NT2/D1 (cell line): ENCODE measurements at regions not wholly inside any gene's neighbourhood (a gene's known extent, or its start where the extent isn't known, plus 50 kb on each side); places are given as distances from the start of the nearest gene placed in this dataset.

Source experiments
- DNase-seq: peaks from one replicate; pipeline ENCODE4 v3.0.0-alpha.2; 2011; ENCODE audit warnings: low read depth, low spot score
- H3K27me3 ChIP-seq: 2 replicates; pipeline ENCODE4 v1.6.0; 2011; ENCODE audit warnings: mild to moderate bottlenecking; ENCODE audit not compliant: insufficient read length, insufficient read depth
- H3K36me3 ChIP-seq: 2 replicates; pipeline ENCODE4 v1.6.1; 2011; ENCODE audit warnings: mild to moderate bottlenecking, low read length, mixed read lengths; ENCODE audit not compliant: insufficient read depth, insufficient read length
- H3K4me1 ChIP-seq: 2 replicates; pipeline ENCODE4 v1.5.1; 2011; ENCODE audit not compliant: insufficient read depth, insufficient read length
- H3K4me3 ChIP-seq: 2 replicates; pipeline ENCODE4 v1.5.1; 2011; ENCODE audit warnings: low read depth; ENCODE audit not compliant: insufficient read length
- H3K9ac ChIP-seq: 2 replicates; pipeline ENCODE4 v1.6.0; 2011; ENCODE audit warnings: low read depth; ENCODE audit not compliant: insufficient read length
- H3K9me3 ChIP-seq: 2 replicates; pipeline ENCODE4 v1.5.1; 2011; ENCODE audit warnings: mild to moderate bottlenecking, low read length; ENCODE audit not compliant: insufficient read depth
- SUZ12 ChIP-seq: IDR thresholded peaks from 2 replicates; pipeline ENCODE4 v1.6.1; 2011; ENCODE audit not compliant: insufficient read length, insufficient read depth; ENCODE audit errors: extremely low read depth
- YY1 ChIP-seq: IDR thresholded peaks from 2 replicates; pipeline ENCODE4 v1.6.1; 2011; ENCODE audit not compliant: insufficient read length, insufficient read depth
- ZNF274 ChIP-seq: IDR thresholded peaks from 2 replicates; pipeline ENCODE4 v1.6.1; 2011; ENCODE audit warnings: mild to moderate bottlenecking, low read depth, low read length

DNA sequence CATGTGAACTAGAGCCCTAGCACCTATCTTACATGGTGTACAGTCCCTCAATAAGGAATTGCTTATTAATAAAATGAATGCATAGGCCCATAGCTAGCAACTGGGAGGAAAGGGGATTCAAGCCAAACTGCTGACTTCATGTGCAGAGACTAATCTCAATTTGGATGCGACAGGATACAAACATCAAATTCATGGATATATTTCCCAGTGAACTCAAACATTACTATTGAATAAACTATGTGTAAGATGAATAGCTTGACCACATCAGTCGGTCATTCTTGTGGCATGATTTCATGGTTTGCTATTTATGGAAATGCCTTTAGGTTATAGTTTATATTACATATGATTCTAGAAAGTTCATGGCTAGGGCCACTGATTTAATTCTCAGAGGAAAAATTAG, 268.6 kb upstream of the SLITRK3 start:
- TF ChIP-seq SUZ12 (no peak), ZNF274 (no peak), YY1 (no peak)
- Histone ChIP-seq H3K9me3 (no peaks in the 10 kb centered on the region), H3K9ac (no peak overlapping the region), H3K4me3 (no peak overlapping the region), H3K36me3 (no peaks in the 10 kb centered on the region), H3K27me3 (no peaks in the 10 kb centered on the region), H3K4me1 (no peaks in the 10 kb centered on the region)
- DNase-seq = no peak

DNA sequence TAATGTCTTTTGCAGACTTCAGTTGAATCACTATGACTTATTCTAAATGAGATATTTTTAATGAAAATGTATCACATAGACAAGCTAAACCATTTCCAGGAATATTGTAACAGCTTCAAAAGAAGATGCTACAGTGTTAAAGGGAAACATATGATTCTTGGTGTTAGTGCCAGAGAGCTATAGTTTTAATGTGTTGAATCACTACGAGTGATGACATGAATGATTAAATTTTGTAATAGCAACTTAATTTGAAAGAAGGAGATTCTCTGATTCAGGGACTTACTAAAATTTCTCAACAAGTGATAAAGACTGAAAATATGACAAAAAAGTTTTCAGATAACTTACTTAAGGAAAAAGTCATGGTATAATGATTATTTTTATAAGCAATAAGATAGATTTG, 267.3 kb upstream of the SLITRK3 start:
- Histone ChIP-seq H3K36me3 (no peaks in the 10 kb centered on the region), H3K9ac (no peak overlapping the region), H3K9me3 (no peaks in the 10 kb centered on the region), H3K4me1 (no peaks in the 10 kb centered on the region), H3K27me3 (no peaks in the 10 kb centered on the region), H3K4me3 (no peak overlapping the region)
- no peak for DNase-seq
- TF ChIP-seq SUZ12 = no peak
- no peak for TF ChIP-seq ZNF274
- TF ChIP-seq YY1 = no peak

DNA sequence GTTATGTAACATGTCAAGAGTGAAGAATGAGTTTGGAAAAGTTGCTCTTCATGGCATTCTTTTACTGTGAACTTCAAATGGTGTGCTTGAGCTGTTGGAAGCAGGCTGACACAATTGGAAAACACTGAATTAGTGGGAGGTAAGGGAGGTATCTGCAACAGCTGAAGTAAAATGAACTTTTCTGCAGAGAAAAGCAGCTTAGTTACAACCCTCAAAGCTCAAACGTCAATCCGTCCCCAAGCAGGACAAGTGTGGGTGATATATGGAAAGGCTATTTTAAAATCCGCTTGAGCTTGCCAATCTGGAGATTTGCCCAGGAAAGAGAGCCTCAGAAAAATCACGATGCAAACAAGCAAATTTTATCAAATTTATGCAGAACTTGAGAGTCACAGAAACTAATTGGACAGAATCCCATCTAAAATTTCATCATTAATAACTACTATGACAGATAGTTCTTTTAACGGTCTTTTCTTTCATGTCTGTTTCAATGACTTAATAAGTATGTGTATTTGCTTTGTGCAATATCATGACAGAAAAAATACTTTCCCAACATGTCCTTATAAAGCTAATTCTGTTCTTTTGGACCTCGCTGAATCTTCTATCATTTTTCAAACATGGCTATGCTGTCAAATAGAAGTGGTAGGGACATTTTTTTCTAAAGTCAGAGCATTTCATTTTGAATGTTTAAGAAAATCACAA, 266.6 kb upstream of the SLITRK3 start:
- H3K27me3 ChIP-seq = no peaks in the 10 kb centered on the region
- H3K4me3 ChIP-seq = no peak overlapping the region
- no peak overlapping the region for H3K9ac ChIP-seq
- no peak for DNase-seq
- no peaks in the 10 kb centered on the region for H3K4me1 ChIP-seq
- H3K9me3 ChIP-seq = no peaks in the 10 kb centered on the region
- no peaks in the 10 kb centered on the region for H3K36me3 ChIP-seq
- TF ChIP-seq ZNF274 = no peak
- TF ChIP-seq SUZ12 = no peak
- TF ChIP-seq YY1 = no peak

DNA sequence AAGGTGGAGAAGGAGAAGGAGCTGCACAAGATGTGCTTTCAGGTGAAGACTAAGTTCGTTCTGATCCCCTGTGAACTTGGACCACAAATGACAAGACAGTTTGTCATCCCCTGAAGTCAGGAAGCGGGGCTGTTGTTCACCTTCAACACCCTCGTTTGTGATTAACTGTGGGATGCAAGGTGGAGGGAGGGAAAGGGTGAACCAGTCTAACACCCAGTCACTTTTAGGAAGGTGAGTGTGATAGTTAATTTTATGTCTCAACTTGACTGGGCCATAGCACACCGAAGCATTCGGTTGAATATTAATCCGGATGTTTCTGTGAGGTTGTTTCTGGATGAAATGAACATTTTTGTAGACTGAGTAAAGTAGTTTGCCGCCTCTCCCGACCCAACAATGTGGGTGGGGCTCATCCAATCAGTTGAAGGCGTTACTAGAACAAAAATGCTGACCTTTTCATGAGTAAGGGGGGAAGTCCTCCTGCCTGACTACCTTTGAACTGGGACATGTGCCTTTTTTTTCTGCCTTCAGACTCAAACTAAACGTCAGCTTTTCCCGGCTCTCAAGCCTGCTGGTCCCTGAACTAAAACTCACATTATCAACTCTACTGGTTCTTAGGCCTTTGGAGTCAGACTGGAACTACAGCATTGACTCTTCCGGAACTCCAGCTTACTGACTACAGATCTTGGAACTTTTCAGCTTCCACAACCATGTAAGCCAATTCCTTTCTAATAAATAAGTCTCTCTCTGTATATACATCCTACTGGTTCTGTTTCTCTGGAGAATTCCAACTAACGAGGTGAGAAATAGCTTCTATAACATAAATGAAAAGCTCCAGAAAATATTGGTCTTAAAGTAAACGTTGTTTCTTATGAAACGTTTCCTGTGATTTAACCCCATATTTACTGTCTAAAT, 264.0 kb upstream of the SLITRK3 start:
- TF ChIP-seq ZNF274 = no peak
- no peak for TF ChIP-seq YY1
- TF ChIP-seq SUZ12 = no peak
- DNase-seq = no peak
- Histone ChIP-seq H3K27me3 (no peaks in the 10 kb centered on the region), H3K4me3 (no peak overlapping the region), H3K4me1 (no peaks in the 10 kb centered on the region), H3K9ac (no peak overlapping the region), H3K9me3 (no peaks in the 10 kb centered on the region), H3K36me3 (no peaks in the 10 kb centered on the region)

DNA sequence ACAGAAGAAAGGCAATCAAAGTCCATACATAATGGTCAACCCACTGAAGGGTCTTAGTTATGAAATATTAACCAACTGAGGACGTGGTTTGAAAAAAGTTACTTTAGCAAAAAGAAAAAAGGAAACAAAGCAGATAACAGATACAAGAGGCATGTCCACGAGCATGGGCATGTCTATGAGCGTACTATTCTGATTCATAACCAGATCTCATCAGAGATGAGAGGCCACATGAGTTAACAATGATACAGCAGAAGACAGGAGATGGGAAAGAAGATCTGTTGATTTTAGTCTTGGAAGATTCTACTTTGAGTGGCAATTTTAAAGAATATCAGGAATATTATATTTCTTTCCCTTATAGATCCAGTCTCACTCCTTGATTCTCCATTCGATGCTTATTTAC, 262.9 kb upstream of the SLITRK3 start:
- Histone ChIP-seq H3K27me3 (no peaks in the 10 kb centered on the region), H3K36me3 (no peaks in the 10 kb centered on the region), H3K4me1 (no peaks in the 10 kb centered on the region), H3K9me3 (no peaks in the 10 kb centered on the region), H3K9ac (no peak overlapping the region), H3K4me3 (no peak overlapping the region)
- TF ChIP-seq SUZ12 (no peak), YY1 (no peak), ZNF274 (no peak)
- DNase-seq = no peak

DNA sequence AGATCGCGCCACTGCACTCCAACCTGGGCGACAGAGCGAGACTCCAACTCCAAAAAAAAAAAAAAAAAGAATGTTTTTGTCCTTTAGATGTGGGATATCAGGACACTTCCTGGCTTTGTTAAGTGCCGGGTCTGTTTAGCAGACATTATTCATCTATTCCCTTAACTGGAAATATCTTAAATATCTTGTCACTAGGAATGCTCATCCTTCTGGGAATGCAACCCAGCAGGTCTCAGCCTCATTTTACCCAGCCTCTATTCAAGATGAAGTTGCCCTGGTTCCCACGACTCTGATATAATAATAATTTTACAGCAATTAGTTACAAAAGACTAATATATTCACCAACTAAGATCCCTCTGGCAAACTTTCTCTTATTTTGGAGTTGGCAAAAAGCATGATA, 260.9 kb upstream of the SLITRK3 start:
- Histone ChIP-seq H3K27me3 (no peaks in the 10 kb centered on the region), H3K36me3 (no peaks in the 10 kb centered on the region), H3K4me3 (no peak overlapping the region), H3K9me3 (no peaks in the 10 kb centered on the region), H3K4me1 (no peaks in the 10 kb centered on the region), H3K9ac (no peak overlapping the region)
- TF ChIP-seq SUZ12 (no peak), YY1 (no peak), ZNF274 (no peak)
- DNase-seq = no peak

DNA sequence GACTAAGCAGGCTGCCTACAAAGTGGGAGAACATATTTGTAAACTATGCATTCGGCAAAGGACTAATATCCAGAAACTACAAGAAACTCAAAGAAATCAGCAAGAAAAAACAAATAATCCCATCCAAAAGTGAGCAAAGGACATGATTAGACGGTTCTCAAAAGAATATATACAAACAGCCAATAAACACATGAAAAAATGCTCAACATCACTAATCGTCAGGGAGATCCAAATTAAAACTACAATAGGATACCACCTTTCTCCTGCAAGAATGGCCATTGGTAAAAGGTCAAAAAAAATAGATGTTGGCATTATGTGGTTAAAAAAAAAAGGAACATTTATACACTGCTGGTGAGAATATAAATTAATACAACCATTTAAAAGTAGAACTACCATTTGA, 259.6 kb upstream of the SLITRK3 start:
- H3K4me1 ChIP-seq = no peaks in the 10 kb centered on the region
- TF ChIP-seq SUZ12 (no peak), YY1 (no peak), ZNF274 (no peak)

More for the DNA sequence above, 259.6 kb upstream of the SLITRK3 start:
- H3K27me3 ChIP-seq = no peaks in the 10 kb centered on the region
- H3K9me3 ChIP-seq = no peaks in the 10 kb centered on the region
- no peak for DNase-seq
- no peaks in the 10 kb centered on the region for H3K36me3 ChIP-seq
- no peak overlapping the region for H3K4me3 ChIP-seq
- no peak overlapping the region for H3K9ac ChIP-seq
